Nephron (organoid): ENCODE measurements at regions not wholly inside any gene's neighbourhood (a gene's known extent, or its start where the extent isn't known, plus 50 kb on each side); places are given as distances from the start of the nearest gene placed in this dataset.
A peak's percentile ranks its signal among the peaks of the same experiment; 100 is the strongest.

Experiments
- H3K27ac Mint-ChIP-seq, 3 experiments: 2 replicates each; pipeline ENCODE4 v1.8.0; 2020; ENCODE audit warnings: mixed read lengths in 3 of 3, mild to moderate bottlenecking in 2 of 3, moderate library complexity in 1 of 3
- H3K27me3 Mint-ChIP-seq: 2 replicates; pipeline ENCODE4 v1.8.0; 2021; ENCODE audit warnings: low read depth, mild to moderate bottlenecking, moderate library complexity, mixed read lengths
- H3K36me3 Mint-ChIP-seq: 2 replicates; pipeline ENCODE4 v1.8.0; 2020; ENCODE audit warnings: low read depth, mixed read lengths
- H3K4me1 Mint-ChIP-seq: 2 replicates; pipeline ENCODE4 v1.8.0; 2020; ENCODE audit warnings: mixed read lengths
- H3K4me3 Mint-ChIP-seq, 3 experiments: 2 replicates each; pipeline ENCODE4 v1.8.0; 2020; ENCODE audit warnings: mild to moderate bottlenecking in 3 of 3, mixed read lengths in 3 of 3, moderate library complexity in 2 of 3
- H3K9me3 Mint-ChIP-seq: 2 replicates; pipeline ENCODE4 v1.8.0; 2020; ENCODE audit warnings: mixed read lengths
- CTCF ChIP-seq, 3 experiments: fragments of 200-600 bp; sonication (generic); IDR thresholded peaks; one replicate each; pipeline ENCODE4 v1.5.0; 2021; ENCODE audit warnings: antibody characterized with exemption in 3 of 3; ENCODE audit not compliant: unreplicated experiment in 3 of 3

GRCh38 chr2:236726701-236727450, 157.3 kb downstream of the ACKR3 start:
- Mint-ChIP-seq H3K36me3 (no peaks in the 10 kb centered on the region), H3K27me3 (peaks cover 25% of the 10 kb centered on the region), H3K27ac (peak overlapping the region in 1 of 3 experiments; percentile 30), H3K4me1 (peaks cover 14% of the 10 kb centered on the region), H3K4me3 (no peak overlapping the region), H3K9me3 (no peaks in the 10 kb centered on the region)
- TF ChIP-seq CTCF (IDR thresholded peaks at IDR 0.05; ENCODE audit: unreplicated experiment in 3 of 3), result no peak

- H3K4me3 Mint-ChIP-seq, result no peak overlapping the region
- peaks cover 25% of the 10 kb centered on the region for H3K27me3 Mint-ChIP-seq
- H3K36me3 Mint-ChIP-seq, result no peaks in the 10 kb centered on the region
- H3K9me3 Mint-ChIP-seq, result no peaks in the 10 kb centered on the region
- peaks cover 14% of the 10 kb centered on the region for H3K4me1 Mint-ChIP-seq
- peak overlapping the region in 1 of 3 experiments; percentile 47 for H3K27ac Mint-ChIP-seq
- no peak for TF ChIP-seq CTCF (IDR thresholded peaks at IDR 0.05; ENCODE audit: unreplicated experiment in 3 of 3)
Measured at GRCh38 chr2:236728916-236729670, 159.5 kb downstream of the ACKR3 start.

GRCh38 chr2:236730393-236730792, 160.8 kb downstream of the ACKR3 start:
- Mint-ChIP-seq H3K27me3 (peaks cover 25% of the 10 kb centered on the region), H3K9me3 (no peaks in the 10 kb centered on the region), H3K4me3 (no peak overlapping the region), H3K4me1 (peaks cover 14% of the 10 kb centered on the region), H3K36me3 (no peaks in the 10 kb centered on the region), H3K27ac (no peak overlapping the region)
- no peak for TF ChIP-seq CTCF (IDR thresholded peaks at IDR 0.05; ENCODE audit: unreplicated experiment in 3 of 3)

GRCh38 chr2:236731767-236732580, 162.3 kb downstream of the ACKR3 start:
- no peak overlapping the region for H3K27ac Mint-ChIP-seq
- TF ChIP-seq CTCF (IDR thresholded peaks at IDR 0.05; ENCODE audit: unreplicated experiment in 3 of 3), result no peak
- H3K9me3 Mint-ChIP-seq, result no peaks in the 10 kb centered on the region
- no peaks in the 10 kb centered on the region for H3K36me3 Mint-ChIP-seq
- H3K4me1 Mint-ChIP-seq, result peaks cover 19% of the 10 kb centered on the region
- no peak overlapping the region for H3K4me3 Mint-ChIP-seq
- H3K27me3 Mint-ChIP-seq, result peaks cover 25% of the 10 kb centered on the region

- no peak overlapping the region for H3K27ac Mint-ChIP-seq
- peaks cover 19% of the 10 kb centered on the region for H3K4me1 Mint-ChIP-seq
- peaks cover 22% of the 10 kb centered on the region for H3K27me3 Mint-ChIP-seq
- no peak overlapping the region for H3K4me3 Mint-ChIP-seq
- H3K36me3 Mint-ChIP-seq, result no peaks in the 10 kb centered on the region
- no peaks in the 10 kb centered on the region for H3K9me3 Mint-ChIP-seq
- no peak for TF ChIP-seq CTCF (IDR thresholded peaks at IDR 0.05; ENCODE audit: unreplicated experiment in 3 of 3)
Measured at GRCh38 chr2:236733156-236733555, 163.5 kb downstream of the ACKR3 start.
